ENCODE measurements at regions not wholly inside any gene's neighbourhood (a gene's known extent, or its start where the extent isn't known, plus 50 kb on each side); places are given as distances from the start of the nearest gene placed in this dataset.
"Not testable (repeated sequence)": the region's sequence is repeated elsewhere in the genome, so short reads cannot be mapped to it uniquely, and the experiment has no call there.

DNA sequence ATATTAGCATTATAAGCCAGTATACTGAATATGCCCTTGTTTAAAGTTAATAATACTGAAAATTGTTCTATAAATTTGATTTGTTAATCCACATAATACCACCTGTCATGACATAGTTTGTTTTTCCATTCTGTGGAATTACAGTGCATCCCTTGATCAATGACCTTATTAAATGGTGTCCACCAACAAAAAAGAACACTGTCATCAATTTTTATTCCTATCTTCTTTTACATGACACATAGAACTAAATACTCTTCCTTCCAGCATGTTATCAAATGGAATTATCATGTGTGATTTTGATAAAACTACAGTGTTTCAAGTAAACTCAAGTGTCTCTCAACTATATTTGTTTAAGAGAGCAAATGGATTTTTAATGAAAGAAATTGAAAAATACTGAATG lies 221.8 kb upstream of the MBL2 start:
- DNase-seq, result no peak

DNA sequence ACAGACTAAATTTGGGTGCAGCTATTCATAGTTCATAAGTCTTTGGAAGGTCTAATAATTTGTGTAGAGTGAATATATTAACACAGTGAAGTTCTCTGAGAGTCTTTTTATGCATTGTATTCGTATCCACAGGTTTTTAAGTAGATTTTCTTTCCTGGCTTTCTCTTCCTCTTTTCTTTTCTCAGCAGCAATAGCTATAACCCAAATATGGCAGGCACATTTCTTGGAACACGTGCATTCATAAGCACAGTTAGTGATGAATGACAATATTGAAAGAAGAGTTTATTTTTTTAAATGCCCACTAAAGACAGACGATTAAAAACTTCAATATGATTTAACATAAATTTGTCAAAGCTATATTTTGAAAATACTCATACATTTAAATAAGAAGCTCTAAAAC lies 220.5 kb upstream of the MBL2 start:
- no peak for DNase-seq

DNA sequence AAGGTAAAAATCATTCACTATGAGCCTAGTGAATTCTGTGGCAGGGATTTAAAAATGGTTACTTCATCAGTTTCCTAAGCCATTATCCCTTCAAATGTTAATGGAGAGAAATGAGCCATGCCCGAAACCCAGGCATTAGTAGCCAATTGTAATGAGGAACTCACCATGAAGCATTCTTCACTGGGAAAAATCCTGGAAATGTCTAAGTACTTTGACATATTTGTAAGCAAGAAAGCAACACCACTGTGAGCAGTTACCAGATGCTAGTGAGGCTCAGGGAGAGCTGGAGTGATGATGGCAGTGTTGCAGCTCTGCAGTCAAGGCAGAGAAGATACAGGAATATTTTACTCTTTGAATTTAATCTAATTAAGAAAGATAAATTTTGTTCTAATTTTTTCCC lies 220.0 kb upstream of the MBL2 start:
- DNase-seq, result no peak

DNA sequence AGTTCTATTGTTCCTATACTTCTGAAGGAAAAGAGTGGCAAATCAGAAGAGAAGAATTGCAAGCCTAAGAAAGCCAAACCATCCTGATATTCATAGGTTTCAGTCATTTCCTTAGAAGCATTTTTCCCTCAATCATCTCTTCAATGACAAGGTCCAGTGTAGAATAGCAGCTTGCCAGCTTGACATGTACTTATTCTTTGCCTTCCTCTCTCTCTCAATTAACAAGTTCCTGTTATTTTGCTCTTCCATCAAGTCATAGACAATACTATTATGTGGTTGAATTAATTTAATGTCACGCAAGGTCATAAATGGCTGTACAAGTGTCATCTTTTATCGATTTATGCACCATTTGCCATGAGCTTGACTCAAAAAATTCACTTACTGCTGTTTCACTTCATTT lies 216.3 kb upstream of the MBL2 start:
- DNase-seq, result no peak

DNA sequence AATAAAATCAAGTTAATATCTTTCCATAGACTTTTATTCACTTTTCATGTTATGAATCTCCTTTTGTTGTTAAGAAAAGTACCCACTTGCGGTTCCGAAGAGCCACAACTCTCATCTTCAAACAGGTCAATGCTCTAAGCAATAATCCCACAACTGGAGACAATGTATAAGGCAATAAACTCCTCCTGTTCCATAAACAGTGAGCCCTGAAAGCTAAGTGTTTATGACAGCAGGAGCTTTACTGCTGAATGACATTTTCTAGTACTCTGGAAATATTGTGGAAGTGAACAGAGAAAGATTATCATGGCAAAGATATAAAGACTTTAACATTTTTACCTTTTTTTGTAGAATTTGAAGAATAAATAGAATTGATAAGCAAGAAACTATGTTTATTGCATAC lies 213.5 kb upstream of the MBL2 start:
- DNase-seq, result no peak

DNA sequence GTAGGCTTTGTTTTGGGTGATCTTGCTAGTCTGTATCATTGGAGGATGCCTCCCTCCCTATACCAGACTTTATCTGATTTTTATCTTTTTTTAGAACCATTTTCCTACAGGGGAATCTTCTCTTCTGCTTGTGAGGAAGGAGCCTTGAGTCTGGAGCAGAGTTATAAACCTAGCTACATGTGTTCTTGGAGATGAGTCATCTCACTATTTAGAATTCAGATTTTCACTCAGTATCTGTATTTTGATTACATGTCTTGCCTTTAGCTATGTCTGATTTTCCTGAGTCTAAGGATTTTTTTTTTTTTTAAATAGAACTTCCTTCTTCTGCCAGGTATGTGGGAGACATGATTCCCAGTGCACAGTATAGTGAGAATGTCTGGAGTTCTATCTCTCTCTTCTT lies 211.6 kb upstream of the MBL2 start:
- no peak for DNase-seq

DNA sequence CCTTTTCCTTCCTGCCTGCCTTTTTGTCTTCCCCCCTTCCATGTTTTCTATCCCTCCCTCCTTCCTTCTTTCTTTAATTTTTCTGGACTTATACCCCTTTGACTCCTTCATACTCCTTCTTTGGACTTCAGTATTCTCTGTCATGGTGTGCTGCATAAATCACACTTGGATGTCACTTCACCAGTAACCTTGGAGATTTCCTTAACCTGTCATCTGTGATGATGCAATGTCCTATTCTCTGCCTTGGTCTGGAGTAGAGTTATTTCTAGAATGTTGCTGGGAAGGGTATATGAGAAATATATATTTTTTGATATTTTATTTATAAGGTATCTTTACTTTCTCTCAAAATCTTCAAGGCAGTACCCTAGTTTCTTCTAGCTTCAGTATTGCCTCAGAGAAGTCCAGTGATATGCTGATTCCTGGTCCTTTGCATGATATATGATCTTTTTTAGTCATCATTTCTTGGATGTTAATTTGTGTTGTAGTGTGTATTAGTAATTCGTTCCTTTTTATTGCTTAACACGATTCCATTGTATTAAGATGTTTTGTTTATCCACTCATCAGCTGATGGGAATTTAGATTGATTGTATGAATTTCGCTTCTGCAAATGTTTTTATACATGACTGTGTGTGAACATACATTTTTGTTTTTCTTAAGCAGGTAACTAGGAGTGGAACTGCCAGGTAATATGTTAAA lies 206.9 kb upstream of the MBL2 start:
- no peak for DNase-seq

DNA sequence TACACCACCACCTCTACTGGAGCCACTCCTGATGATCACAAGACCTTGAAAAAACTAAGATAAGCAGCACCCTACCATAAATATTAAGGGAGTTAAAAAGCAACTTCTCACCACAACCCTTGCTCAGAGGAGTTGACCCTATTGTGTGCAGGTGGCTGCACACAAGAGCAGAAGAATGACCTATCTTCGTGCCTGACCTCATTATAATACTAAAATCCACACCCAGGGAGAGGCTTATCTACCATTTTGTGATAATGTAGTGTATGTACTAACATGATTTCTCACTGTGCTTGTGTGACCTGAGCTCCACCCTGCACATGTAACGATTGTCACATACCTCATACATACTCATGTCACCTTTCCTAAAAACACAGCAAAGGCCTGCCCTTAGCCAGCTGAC lies 205.0 kb upstream of the MBL2 start:
- DNase-seq, result no peak

DNA sequence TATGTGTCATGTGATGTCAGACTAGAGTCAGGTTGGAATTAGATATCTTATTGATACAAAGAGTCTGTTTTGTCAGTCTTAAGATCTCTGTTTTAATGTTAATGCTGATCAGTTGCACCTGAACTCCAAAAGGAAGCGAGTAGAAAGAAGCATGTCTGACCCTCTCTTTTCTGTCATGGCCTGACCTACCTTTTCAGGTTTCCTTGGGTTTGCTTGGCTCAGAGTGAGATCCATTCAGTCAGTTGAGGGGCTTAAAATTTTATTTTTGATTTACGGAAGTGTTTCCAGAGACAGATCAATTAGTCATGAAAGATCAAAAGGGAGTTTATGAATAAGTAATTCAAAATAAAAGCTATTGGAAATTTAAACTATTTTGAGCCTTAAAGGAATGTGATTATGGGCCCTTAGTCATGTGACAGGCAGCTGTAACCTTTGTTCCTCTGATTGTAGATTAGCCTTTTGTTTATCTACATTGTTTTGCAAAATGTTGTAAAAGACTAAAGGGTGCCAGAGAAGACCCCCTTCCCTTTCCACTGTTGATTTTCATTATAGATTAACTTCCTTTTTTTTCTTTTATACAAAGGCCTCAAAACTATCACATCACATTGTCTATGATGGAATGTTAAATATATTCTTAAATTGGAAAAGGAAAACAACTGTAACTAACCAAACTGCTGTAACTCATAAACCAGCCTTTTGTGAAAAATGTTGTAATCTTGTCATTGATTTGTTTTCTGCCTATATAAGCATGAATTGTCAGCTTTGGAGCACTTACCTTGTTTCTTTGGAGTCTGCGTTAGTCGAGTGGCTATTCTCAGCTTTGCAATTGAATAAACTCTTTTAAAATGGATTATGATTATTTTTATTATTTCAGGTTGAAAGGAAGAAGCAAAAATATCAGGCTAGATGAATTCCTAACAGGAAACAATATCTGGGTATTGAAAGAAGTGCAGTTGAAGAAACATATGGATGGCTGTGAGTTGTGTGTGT lies 195.5 kb upstream of the MBL2 start:
- no peak for DNase-seq

DNA sequence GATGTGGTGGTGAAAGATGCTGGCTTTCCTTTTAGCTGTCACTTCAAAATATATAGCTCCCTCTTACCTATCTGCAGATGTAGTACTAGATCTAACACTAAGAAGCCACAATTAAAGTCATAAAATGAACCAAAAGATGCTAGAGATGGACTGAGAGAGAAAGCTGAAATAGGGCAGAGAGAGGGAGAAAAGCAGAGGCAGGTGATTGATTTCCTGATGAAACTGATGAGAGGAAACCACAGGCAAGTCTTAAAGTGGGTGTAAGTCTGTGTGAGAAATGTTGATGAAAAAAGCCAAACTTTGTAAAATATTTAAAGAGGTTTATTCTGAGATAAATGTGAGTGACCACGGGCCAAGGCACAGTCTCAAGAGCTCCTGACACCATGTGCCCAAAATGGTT lies 194.3 kb upstream of the MBL2 start:
- DNase-seq, result no peak

DNA sequence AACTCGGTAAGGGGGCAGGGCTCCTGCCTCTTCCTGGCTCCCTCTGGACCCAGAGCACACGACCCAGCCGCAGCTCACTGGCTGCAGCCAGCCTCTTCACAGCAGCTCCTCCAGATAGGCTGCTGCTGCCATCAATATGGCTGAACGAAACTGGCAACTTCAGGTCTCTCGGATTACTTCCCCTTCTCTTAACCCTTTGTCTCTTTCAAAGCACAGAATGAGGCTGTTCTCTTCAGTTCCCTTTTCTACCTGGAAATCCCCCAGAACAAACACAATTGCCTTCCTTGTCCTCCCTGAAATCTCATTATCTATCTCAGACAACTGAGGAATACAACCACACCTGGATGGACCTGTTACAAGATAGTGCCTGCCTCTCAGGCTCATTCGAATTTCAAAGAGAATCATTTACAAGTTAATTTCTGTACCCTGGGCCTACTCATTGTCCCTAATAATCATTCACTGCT lies 193.4 kb upstream of the MBL2 start:
- DNase-seq, result no peak

DNA sequence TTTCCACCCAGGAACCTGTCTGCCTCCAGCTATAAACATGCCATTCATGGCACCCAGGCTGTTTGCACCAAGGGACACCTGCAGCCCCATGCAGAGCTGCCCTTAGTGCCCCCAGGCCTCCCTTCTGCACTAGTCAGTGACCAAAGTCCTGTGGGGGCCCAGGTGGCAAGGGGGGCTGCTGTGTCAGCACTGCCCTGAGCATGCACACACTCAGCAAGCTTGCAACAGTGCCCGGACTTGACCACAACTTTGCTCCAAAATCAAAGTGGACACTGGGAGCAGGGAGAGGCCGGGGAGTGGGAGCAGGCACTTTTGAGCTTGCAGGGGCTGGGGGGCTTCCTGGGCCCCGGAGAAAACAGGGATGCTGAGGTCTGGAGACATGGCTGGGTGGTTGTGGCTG lies 192.9 kb upstream of the MBL2 start:
- no peak for DNase-seq

DNA sequence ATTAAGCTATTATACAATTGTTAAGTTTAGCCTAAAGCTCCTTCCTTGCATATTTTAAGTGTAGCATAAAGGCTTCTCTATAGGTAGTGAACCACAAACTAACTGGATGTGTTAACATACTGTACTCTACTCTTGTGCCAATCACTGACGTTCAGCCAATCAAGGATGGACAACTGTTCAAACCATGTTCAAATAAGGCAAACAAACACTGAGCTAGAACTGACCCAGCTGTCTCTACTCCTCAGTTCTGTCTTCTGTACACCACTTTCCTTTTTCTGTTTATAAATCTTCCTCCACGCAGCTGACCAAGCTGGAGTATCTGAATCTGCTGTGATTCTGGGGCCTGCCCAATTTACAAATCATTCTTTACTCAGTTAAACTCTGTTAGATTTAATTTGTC lies 188.7 kb upstream of the MBL2 start:
- DNase-seq, result no peak

DNA sequence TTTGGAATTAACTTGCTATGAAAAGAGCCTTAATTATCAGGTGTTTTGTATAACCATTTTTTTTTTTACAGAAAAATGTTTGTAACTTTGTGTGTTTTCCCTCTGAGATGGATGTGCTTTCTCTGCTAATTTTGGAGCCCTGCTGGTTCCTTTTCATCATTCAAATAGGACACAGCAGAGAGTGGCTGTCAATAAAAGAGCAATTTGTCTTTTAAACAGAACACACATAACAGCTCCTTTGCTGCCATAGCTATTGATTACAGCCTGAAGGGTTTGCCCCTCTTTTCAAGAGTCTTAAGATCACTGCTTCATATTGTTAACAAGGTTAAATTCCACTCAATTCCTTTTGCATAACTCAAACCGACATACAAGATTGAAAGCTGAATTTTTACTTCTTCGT lies 187.2 kb upstream of the MBL2 start:
- no peak for DNase-seq

DNA sequence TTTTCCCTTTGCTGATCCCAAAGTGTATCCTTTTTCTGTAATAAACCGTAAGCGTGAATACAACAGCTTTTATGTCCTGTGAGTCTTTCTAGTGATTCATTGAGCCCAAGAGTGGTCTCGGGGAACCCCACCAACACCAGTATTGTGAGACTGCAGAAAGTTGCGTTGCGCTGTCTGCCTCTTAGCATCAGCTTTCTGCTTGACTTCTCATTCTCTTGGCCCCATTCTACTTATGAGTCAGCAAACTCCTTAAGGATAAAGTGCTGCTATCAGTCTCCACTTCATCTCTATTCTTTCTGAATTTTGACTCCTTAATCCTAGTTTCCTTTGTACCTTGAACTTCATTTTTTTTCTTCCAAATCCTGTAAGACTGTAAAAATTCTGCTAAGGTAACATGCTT lies 184.3 kb upstream of the MBL2 start:
- no peak for DNase-seq

DNA sequence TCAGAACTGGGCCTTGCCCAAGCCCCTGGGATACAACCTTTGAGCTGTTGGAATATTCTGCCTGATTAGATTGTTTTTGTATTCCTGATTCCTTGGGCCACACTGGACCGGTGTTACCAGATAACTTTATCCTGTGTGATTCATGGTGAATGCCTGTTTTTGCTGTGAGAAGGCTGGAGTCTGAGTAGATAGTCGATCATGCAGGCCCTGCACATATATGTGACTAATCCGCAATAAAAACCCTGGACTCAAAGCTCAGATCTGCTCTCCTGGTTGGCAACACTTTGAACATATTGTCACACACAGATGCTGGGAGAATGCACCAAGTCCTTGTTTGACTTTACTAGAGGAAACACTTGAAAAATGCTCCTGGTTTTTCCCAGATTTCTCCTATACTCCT lies 183.9 kb upstream of the MBL2 start:
- DNase-seq, result no peak

DNA sequence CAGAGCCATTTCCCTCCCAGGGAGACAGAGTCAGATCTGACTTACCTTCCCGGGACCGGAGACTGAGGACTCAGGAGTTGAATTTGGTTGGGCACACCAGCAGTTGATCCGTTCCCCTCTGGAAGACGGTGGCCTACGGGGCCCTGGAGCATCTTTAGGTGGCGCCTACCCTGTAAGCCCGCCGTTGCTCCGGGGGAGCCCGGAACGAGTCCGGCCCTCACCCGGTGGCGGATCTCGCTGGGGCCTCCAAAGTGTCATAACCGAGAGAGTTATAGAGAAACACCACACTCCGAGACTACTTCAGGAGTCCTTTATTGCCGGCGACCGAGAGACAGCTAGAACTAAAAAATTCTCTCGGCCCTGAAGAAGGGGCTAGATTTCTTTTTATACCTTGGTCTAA lies 182.8 kb upstream of the MBL2 start:
- no peak for DNase-seq

DNA sequence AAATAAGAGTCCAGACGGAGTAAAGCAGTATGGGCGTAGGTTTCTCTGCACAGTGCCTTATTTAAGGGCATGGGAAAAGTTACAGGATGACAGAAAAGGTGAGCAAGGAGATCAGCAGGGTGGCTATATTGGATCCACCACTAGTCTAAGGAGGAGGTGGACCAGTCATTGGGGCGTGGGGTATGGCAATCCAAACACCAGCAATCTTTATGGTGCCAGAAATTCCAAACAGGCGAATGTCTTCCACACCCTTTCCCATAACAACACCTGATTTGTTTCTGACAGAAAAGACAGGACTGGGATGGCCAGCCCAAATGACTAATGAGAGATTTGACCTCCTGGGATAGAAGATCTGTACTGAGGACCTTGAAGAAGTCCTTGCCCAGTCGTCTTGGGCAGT lies 181.8 kb upstream of the MBL2 start:
- no peak for DNase-seq

DNA sequence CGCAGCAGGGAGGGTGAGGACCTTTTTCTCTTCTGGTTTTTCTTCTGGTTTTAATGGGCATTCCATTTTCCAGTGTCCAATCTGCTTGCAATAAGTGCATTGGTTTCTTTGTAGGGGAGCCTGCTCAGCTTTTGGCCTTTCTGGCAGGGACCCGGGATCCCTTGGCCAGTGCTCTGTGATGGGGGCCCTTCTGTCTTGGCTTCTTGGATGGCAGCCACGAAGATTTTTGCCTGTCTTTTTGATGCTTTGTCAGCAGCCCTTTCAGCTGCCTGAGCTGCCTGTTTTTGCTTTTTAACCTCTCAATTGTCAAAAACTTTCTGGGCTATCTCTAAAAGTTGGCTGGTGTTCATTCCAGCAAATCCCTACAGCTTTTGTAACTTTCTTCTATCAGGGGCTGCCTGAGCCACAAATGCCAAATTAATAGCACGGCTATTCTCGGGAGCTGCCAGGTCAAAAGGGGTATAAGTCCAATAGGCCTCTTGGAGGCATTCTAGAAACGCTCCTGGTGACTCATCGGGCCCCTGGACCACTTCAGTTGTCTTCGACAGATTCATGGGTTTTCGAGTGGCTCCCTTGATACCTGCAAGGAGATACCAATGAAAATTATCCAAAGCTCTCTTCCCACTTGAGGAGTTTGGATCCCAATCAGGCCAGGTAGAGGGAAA lies 179.9 kb upstream of the MBL2 start:
- DNase-seq, result no peak

DNA sequence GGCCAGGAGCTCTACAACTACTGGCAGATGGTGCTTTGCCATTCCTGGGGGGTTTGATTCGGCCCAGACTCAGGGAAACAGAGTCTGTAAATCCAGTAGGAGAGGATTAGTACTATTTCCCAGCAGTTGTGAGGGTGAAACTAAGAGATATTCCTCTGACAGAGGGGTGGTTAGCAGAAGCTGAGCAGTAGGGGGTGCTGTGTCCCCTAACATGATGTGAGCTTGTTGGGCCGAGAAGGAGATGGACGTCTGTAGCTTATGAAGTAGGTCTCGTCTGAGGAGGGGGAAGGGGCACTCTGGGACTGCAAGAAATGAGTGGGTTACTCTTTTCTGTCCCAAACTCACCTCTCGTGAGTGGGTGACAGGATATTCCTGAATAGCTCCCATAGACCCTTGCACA lies 179.2 kb upstream of the MBL2 start:
- no peak for DNase-seq

DNA sequence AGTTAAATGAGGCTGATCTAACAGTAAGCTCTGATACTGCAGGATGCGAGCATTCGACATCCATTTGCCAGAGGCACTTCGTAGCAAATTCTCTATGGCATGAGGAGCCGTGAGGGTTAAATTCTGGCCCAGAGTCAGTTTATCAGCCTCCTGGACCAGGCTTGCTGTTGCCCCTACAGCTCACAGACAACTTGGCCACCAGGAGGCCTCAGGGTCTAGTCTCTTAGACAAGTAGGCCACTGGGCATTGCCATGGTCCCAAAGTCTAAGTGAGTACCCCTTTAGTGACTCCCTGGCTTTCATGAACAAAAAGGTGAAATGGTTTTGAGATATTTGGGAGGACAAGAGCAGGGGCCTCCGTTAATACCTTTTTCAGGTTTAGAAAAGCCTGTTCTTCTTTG lies 178.0 kb upstream of the MBL2 start:
- no peak for DNase-seq

DNA sequence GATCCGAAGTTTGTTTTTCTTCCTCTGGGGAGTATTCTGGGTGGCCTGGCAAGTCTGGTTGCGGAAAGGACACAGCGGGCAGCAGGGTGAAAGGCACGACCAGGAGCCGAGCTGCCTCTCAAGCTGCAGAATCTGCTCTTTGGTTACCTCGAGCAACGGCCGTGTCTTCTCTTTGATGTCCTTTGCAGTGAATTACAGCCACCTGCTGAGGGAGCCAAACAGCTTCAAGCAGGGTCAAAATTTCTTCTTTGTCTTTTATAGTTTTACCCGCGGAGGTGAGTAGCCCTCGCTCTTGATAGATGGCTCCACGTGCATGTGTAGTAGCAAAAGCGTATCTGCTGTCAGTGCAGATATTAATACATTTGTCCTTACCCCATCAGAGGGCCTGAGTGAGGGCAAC lies 177.3 kb upstream of the MBL2 start:
- no peak for DNase-seq

DNA sequence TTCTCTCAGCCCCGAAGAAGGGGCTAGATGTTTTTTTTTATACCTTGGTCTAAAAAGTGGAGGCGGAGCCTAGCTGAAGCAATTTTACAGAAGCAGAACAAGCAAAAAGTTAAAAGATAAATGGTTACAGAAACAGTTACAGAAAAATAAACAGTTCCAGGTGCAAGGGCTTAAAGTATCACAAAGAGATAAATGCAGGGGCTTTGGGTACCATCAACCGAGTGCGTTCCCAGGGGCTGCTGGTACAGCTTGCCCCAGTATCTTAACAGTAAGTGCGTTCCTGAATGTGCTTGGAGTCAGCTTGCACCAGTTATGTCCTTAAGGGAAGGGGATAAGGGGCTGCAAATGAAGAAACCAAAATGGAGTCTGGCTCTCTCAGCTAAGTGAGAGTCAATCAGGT lies 173.9 kb upstream of the MBL2 start:
- DNase-seq, result no peak

DNA sequence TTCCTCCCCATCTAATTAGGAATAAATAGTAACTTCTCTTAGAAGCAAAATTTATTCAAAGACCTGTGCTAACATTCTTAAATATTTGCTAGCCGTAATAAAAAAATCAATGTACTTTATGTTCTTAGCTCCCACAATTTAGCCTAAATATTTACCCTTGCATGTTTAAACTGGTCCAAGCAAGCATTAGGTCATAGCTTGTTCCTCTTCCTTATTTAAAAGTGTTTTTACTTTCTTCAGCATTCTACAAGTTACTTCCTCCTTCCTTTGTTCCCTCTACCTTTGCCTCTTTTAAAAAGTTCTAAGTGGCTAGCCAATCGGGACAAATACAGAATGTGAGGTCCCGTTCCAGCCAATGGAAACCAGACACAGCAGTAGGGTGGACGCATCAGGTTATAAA lies 172.9 kb upstream of the MBL2 start:
- DNase-seq, result not testable (repeated sequence)

All from femur (tissue), 1 donor.